Endothelial cell (in vitro differentiated cells): ENCODE measurements at regions not wholly inside any gene's neighbourhood (a gene's known extent, or its start where the extent isn't known, plus 50 kb on each side); places are given as distances from the start of the nearest gene placed in this dataset.
"Not testable (repeated sequence)": the region's sequence is repeated elsewhere in the genome, so short reads cannot be mapped to it uniquely, and the experiment has no call there.

ENCODE experiments used
- DNase-seq: peaks from one replicate; pipeline ENCODE4 v3.0.0; 2021; ENCODE audit warnings: low spot score
- H3K27ac Mint-ChIP-seq: one replicate; pipeline ENCODE4 v1.8.0; 2021; ENCODE audit warnings: mixed read lengths, inconsistent platforms; ENCODE audit not compliant: unreplicated experiment
- H3K27me3 Mint-ChIP-seq: one replicate; pipeline ENCODE4 v1.8.0; 2021; ENCODE audit warnings: mild to moderate bottlenecking, moderate library complexity, mixed read lengths, inconsistent platforms; ENCODE audit not compliant: unreplicated experiment
- H3K36me3 Mint-ChIP-seq: one replicate; pipeline ENCODE4 v1.8.0; 2021; ENCODE audit warnings: mild to moderate bottlenecking, low read depth, mixed read lengths, inconsistent platforms; ENCODE audit not compliant: unreplicated experiment
- H3K4me1 Mint-ChIP-seq: one replicate; pipeline ENCODE4 v1.8.0; 2021; ENCODE audit warnings: mild to moderate bottlenecking, mixed read lengths, inconsistent platforms; ENCODE audit not compliant: unreplicated experiment
- H3K4me3 Mint-ChIP-seq: one replicate; pipeline ENCODE4 v1.8.0; 2021; ENCODE audit warnings: mild to moderate bottlenecking, mixed read lengths, inconsistent platforms; ENCODE audit not compliant: unreplicated experiment
- H3K9me3 Mint-ChIP-seq: one replicate; pipeline ENCODE4 v1.8.0; 2021; ENCODE audit warnings: mixed read lengths, inconsistent platforms; ENCODE audit not compliant: unreplicated experiment
- CTCF ChIP-seq: fragments of 200-600 bp; sonication (generic); IDR thresholded peaks from one replicate; pipeline ENCODE4 v1.5.0; 2021; ENCODE audit warnings: antibody characterized with exemption; ENCODE audit not compliant: unreplicated experiment

- no peak overlapping the region for H3K4me3 Mint-ChIP-seq
- DNase-seq: no peak
- TF ChIP-seq CTCF: no peak
- no peak overlapping the region for H3K27ac Mint-ChIP-seq
- no peaks in the 10 kb centered on the region for H3K36me3 Mint-ChIP-seq
- no peaks in the 10 kb centered on the region for H3K9me3 Mint-ChIP-seq
- peaks cover 19% of the 10 kb centered on the region for H3K4me1 Mint-ChIP-seq
- H3K27me3 Mint-ChIP-seq: no peaks in the 10 kb centered on the region
These were observed 55.9 kb upstream of the NXT1 start for GRCh38 chr20:23294671-23295070.

- Mint-ChIP-seq H3K9me3 (no peaks in the 10 kb centered on the region), H3K4me1 (peaks cover 19% of the 10 kb centered on the region), H3K27ac (no peak overlapping the region), H3K4me3 (no peak overlapping the region), H3K27me3 (no peaks in the 10 kb centered on the region), H3K36me3 (no peaks in the 10 kb centered on the region)
- DNase-seq: no peak
- no peak for TF ChIP-seq CTCF
These were observed 56.4 kb upstream of the NXT1 start for GRCh38 chr20:23294166-23294565.

GRCh38 chr20:23293689-23294088, 56.9 kb upstream of the NXT1 start:
- no peaks in the 10 kb centered on the region for H3K36me3 Mint-ChIP-seq

GRCh38 chr20:23292311-23292710, 58.3 kb upstream of the NXT1 start:
- DNase-seq, H3K27ac Mint-ChIP-seq, H3K9me3 Mint-ChIP-seq, H3K4me3 Mint-ChIP-seq, H3K36me3 Mint-ChIP-seq, H3K27me3 Mint-ChIP-seq: not testable (repeated sequence)
- peaks cover 19% of the 10 kb centered on the region for H3K4me1 Mint-ChIP-seq

More at GRCh38 chr20:23293689-23294088, 56.9 kb upstream of the NXT1 start:
- DNase-seq: no peak
- H3K9me3 Mint-ChIP-seq: no peaks in the 10 kb centered on the region
- no peak for TF ChIP-seq CTCF
- no peak overlapping the region for H3K27ac Mint-ChIP-seq
- peaks cover 19% of the 10 kb centered on the region for H3K4me1 Mint-ChIP-seq
- H3K4me3 Mint-ChIP-seq: no peak overlapping the region
- no peaks in the 10 kb centered on the region for H3K27me3 Mint-ChIP-seq

GRCh38 chr20:23291575-23292240, 58.9 kb upstream of the NXT1 start:
- Mint-ChIP-seq H3K4me1 (peaks cover 18% of the 10 kb centered on the region), H3K36me3 (no peaks in the 10 kb centered on the region), H3K27ac (no peak overlapping the region), H3K9me3 (no peaks in the 10 kb centered on the region), H3K27me3 (no peaks in the 10 kb centered on the region), H3K4me3 (no peak overlapping the region)
- DNase-seq: no peak
- TF ChIP-seq CTCF: no peak
